Osteocyte (in vitro differentiated cells): ENCODE measurements at regions not wholly inside any gene's neighbourhood (a gene's known extent, or its start where the extent isn't known, plus 50 kb on each side); places are given as distances from the start of the nearest gene placed in this dataset.
A peak's percentile ranks its signal among the peaks of the same experiment; 100 is the strongest.
"Not testable (repeated sequence)": the region's sequence is repeated elsewhere in the genome, so short reads cannot be mapped to it uniquely, and the experiment has no call there.

Experiments
- DNase-seq: peaks from one replicate; pipeline ENCODE4 v3.0.0; 2021; ENCODE audit warnings: mixed read lengths; ENCODE audit not compliant: unreplicated experiment; ENCODE audit errors: extremely low spot score
- H3K27ac Mint-ChIP-seq: one replicate; pipeline ENCODE4 v1.8.0; 2021; ENCODE audit warnings: mild to moderate bottlenecking, mixed read lengths; ENCODE audit not compliant: unreplicated experiment
- H3K27me3 Mint-ChIP-seq: one replicate; pipeline ENCODE4 v1.8.0; 2021; ENCODE audit warnings: mixed read lengths; ENCODE audit not compliant: unreplicated experiment
- H3K36me3 Mint-ChIP-seq: one replicate; pipeline ENCODE4 v1.8.0; 2021; ENCODE audit warnings: mixed read lengths; ENCODE audit not compliant: unreplicated experiment
- H3K4me1 Mint-ChIP-seq: one replicate; pipeline ENCODE4 v1.8.0; 2021; ENCODE audit warnings: mixed read lengths; ENCODE audit not compliant: unreplicated experiment
- H3K4me3 Mint-ChIP-seq: one replicate; pipeline ENCODE4 v1.8.0; 2021; ENCODE audit warnings: mild to moderate bottlenecking, moderate library complexity, mixed read lengths; ENCODE audit not compliant: unreplicated experiment
- H3K9me3 Mint-ChIP-seq: one replicate; pipeline ENCODE4 v1.8.0; 2021; ENCODE audit warnings: mixed read lengths; ENCODE audit not compliant: unreplicated experiment
- TF ChIP-seq, protein P1 (sequence below): fragments of 200-600 bp; sonication (generic); IDR thresholded peaks from 2 replicates; pipeline ENCODE4 v1.5.0; 2021; ENCODE audit warnings: antibody characterized with exemption, mild to moderate bottlenecking, moderate library complexity

DNA sequence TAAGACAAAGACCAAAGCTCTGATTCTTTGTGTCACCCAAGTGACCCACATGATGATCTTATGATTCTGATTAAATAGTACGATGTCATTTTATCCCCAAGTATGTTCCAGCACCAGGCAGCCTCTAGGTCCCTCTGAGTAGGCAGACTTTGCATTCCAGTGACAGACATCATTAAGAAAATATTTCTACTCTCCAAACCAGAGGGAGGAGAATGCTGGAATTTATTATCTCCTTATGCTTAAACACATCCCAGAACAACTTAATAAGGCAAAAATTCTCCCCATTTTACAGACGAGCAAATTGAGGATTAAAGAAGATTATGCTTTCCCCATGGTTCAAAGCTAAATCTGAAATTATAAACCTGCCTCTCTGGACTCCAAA, 192.8 kb upstream of the CDH11 start:
- Mint-ChIP-seq H3K36me3 (no peaks in the 10 kb centered on the region), H3K4me3 (no peak overlapping the region), H3K27me3 (no peaks in the 10 kb centered on the region), H3K27ac (no peak overlapping the region), H3K9me3 (no peaks in the 10 kb centered on the region), H3K4me1 (peaks cover 53% of the 10 kb centered on the region)
- TF ChIP-seq, protein P1, sequence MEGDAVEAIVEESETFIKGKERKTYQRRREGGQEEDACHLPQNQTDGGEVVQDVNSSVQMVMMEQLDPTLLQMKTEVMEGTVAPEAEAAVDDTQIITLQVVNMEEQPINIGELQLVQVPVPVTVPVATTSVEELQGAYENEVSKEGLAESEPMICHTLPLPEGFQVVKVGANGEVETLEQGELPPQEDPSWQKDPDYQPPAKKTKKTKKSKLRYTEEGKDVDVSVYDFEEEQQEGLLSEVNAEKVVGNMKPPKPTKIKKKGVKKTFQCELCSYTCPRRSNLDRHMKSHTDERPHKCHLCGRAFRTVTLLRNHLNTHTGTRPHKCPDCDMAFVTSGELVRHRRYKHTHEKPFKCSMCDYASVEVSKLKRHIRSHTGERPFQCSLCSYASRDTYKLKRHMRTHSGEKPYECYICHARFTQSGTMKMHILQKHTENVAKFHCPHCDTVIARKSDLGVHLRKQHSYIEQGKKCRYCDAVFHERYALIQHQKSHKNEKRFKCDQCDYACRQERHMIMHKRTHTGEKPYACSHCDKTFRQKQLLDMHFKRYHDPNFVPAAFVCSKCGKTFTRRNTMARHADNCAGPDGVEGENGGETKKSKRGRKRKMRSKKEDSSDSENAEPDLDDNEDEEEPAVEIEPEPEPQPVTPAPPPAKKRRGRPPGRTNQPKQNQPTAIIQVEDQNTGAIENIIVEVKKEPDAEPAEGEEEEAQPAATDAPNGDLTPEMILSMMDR = no peak
- DNase-seq = no peak

DNA sequence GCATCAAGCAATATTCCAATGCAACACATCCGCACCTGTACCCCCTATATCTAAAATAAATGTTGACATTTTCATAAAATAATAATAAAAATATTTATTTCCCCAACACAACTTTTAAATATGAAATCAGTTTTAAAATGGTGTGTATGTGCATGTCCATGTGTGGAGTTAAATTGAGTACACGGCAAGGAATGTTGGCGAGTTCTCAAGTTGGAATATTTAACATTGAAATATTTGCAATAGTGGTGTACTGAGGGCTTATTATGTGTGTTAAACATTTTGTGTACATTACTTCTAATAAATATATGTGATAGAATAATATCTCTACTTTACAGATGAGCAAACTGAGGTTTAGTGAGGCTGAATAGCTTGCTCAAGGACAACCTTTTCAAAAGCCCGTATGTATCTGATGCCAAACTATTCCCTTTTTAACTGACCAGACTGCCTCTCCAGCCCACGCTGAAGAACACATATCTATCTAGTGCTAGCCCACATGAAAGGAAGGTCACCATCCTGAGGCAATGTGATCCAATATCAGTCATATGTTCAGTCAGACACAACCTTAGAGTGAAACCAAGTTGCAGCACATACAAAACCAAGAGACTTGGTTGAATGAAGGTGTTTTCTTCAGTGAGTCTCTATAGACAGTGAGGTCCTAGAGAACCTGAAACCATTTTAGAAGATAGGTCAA, 192.2 kb upstream of the CDH11 start:
- Mint-ChIP-seq H3K9me3 (no peaks in the 10 kb centered on the region), H3K36me3 (no peaks in the 10 kb centered on the region), H3K27ac (no peak overlapping the region), H3K4me3 (no peak overlapping the region), H3K27me3 (no peaks in the 10 kb centered on the region), H3K4me1 (peaks cover 53% of the 10 kb centered on the region)
- no peak for DNase-seq
- TF ChIP-seq, protein P1 = no peak

DNA sequence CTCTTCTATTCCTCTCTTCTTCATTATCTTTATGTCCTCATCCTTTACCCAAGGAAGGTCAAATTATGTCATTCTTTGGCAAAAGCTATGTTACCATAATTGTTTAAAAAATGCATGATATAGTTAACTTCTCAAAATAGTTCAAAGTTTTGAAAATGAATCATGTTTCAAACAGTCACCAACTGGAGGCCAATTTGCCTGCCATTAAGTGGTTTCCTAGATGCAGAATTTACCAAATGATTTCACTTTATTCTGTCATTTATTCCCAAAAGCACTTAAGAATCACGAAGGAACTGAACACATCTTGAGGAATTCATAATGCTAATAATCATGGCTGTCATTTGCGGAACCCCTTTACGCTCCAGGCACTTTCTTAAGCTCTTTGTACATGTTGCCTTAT, 190.9 kb upstream of the CDH11 start:
- Mint-ChIP-seq H3K4me3 (no peak overlapping the region), H3K36me3 (no peaks in the 10 kb centered on the region), H3K9me3 (no peaks in the 10 kb centered on the region), H3K4me1 (peaks cover 41% of the 10 kb centered on the region), H3K27ac (peak overlapping the region; percentile 53), H3K27me3 (no peaks in the 10 kb centered on the region)
- TF ChIP-seq, protein P1 = no peak
- DNase-seq = no peak

DNA sequence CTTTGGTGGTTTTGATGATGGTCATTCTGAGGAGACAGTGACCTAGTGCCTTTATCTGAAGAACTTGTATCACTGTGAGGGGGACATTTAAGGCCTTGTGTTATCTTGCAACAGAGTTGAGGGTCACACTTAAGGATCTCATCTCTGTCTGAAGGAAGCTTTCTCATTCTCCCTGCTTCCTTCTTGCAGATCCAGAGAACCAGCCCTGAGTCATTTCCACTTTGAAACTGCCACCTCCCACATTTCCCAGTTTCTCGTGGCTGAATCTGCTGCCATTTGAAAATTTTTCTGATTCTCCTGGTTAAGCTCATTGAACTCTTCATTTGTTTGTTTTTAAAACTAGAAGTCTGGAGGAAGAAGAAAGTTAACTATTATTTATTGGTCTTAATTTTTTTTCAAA, 190.2 kb upstream of the CDH11 start:
- Mint-ChIP-seq H3K27ac (peak overlapping the region; percentile 44), H3K27me3 (no peaks in the 10 kb centered on the region), H3K4me1 (peaks cover 41% of the 10 kb centered on the region), H3K9me3 (no peaks in the 10 kb centered on the region), H3K36me3 (no peaks in the 10 kb centered on the region), H3K4me3 (no peak overlapping the region)
- no peak for DNase-seq
- TF ChIP-seq, protein P1 = no peak

DNA sequence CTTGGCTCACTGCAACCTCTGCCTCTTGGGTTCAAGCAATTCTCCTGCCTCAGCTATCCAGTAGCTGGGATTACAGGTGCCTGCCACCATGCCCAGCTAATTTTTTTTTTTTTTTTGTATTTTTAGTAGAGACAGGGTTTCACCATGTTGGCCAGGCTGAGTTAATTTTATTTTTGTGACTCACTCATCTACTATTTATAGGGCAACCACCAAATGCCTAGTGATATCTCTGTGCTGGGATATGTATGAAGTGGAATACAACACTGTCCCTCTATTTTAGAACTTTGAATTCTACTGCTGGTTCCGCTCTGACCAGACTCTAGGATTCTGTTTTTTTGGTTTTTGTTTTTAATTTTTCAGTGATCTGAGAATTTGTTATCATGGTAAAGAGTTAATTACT, 188.6 kb upstream of the CDH11 start:
- H3K27me3 Mint-ChIP-seq, H3K4me3 Mint-ChIP-seq, H3K9me3 Mint-ChIP-seq, H3K36me3 Mint-ChIP-seq, DNase-seq: not testable (repeated sequence)
- Mint-ChIP-seq H3K4me1 (peaks cover 40% of the 10 kb centered on the region), H3K27ac (peak overlapping the region; percentile 28)

DNA sequence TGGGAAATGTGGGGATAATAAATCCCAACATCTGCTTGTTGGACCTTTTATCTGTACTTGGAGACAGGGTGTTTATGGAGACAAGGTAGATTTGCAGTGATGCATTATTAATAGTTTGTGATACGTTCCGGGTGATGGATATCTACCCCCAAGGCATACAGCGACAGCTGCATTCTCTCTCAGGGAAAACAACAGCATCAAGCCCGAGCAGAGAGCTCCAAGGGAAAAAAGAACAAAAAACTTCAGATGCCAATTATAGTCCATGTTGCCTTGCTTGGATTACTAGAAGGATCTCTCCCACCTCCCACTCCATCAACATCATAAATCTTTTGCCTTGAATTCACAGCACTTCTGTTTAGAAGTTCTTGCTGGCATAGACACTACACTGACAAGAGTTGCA, 187.5 kb upstream of the CDH11 start:
- no peaks in the 10 kb centered on the region for H3K36me3 Mint-ChIP-seq
- no peak for DNase-seq
- H3K9me3 Mint-ChIP-seq = no peaks in the 10 kb centered on the region
- no peaks in the 10 kb centered on the region for H3K27me3 Mint-ChIP-seq
- H3K4me3 Mint-ChIP-seq = no peak overlapping the region
- no peak overlapping the region for H3K27ac Mint-ChIP-seq
- TF ChIP-seq, protein P1 = no peak
- H3K4me1 Mint-ChIP-seq = peaks cover 31% of the 10 kb centered on the region
